C4-2B (cell line): ENCODE measurements at regions not wholly inside any gene's neighbourhood (a gene's known extent, or its start where the extent isn't known, plus 50 kb on each side); places are given as distances from the start of the nearest gene placed in this dataset.

ENCODE experiments used
- H3K27ac ChIP-seq: fragments of 450-650 bp; 2 replicates; pipeline ENCODE4 v1.5.1; 2017
- ZFX ChIP-seq: fragments of 450-650 bp; IDR thresholded peaks from 2 replicates; pipeline ENCODE4 v1.6.1; 2017
- TF ChIP-seq, protein P1 (sequence below): fragments of 450-650 bp; conservative IDR thresholded peaks from 2 replicates; pipeline ENCODE4 v1.5.1; 2017; ENCODE audit warnings: mild to moderate bottlenecking

DNA sequence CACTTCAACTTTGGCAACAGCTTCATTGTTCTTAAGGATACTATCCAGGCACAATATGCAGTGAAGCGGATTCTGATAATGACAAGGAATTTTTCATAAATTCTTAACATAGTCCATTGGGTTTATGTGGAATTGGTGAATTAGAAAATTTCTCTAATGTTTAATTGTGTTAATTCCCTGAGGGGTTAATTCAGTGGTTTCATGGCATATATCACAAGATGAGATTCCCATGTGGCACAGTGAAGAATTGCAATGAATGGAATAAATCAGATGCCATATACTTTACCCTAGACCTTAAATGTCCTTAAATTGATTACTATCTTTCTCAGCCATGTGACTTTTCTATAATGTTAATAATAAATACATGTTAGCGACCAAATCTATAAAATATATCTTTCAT is 1244.1 kb downstream of the ROBO2 start:
- TF ChIP-seq, protein P1, sequence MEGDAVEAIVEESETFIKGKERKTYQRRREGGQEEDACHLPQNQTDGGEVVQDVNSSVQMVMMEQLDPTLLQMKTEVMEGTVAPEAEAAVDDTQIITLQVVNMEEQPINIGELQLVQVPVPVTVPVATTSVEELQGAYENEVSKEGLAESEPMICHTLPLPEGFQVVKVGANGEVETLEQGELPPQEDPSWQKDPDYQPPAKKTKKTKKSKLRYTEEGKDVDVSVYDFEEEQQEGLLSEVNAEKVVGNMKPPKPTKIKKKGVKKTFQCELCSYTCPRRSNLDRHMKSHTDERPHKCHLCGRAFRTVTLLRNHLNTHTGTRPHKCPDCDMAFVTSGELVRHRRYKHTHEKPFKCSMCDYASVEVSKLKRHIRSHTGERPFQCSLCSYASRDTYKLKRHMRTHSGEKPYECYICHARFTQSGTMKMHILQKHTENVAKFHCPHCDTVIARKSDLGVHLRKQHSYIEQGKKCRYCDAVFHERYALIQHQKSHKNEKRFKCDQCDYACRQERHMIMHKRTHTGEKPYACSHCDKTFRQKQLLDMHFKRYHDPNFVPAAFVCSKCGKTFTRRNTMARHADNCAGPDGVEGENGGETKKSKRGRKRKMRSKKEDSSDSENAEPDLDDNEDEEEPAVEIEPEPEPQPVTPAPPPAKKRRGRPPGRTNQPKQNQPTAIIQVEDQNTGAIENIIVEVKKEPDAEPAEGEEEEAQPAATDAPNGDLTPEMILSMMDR: no peak; the same call in 1 of the 2 replicates
- no peak for TF ChIP-seq ZFX
- no peak overlapping the region for H3K27ac ChIP-seq

DNA sequence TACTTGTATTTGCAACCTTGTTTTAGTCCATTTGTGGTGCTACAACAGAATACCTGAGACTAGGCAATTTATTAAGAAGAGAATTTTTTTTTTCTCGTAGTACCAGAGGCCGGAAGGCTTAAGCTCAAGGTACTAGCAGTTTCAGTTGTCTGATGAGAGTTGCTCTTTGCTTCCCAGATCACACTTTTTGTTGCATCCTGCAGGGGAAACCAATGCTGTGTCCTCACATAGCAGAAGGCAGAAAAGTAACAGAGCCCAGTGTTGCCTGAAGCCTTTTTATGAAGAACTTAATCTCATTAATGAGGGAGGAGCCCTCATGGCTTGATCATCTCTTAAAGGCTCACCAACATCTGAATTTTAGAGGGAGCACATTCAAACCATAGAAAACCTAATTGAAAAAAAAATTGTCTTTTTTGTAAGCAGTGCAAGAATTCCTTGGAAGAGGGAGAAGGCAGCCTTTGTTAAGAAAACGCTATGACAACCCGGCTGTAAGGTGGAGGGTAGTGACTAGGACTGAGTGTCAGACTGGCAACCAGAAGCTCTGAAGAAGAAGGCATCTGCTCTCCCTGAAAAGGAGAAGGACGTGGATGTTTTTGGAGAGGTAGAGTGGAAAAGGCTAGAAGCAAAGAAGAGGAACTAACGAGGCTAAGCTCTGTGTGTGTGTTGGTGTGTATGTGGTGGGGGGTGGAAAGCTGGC is 1245.3 kb downstream of the ROBO2 start:
- TF ChIP-seq ZFX: no peak
- TF ChIP-seq, protein P1: no peak
- H3K27ac ChIP-seq: no peak overlapping the region

DNA sequence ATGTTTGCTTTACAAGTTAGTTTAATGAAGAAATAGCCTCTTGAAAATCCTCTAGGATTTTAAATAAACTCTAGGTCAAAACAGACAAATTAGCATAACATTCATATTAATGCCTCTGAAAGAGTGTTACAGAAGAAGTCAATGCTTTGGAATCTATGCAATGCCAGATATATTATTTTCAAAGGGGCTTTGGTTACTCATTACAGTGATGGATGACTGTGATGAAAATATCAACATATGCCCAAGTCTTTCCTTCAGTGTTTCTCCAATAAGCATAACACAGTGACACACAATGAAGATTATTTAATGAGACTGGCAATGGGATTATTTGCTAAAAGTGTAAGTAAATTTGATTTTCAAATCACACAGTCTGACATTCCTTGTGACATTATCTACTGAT is 1247.2 kb downstream of the ROBO2 start:
- TF ChIP-seq, protein P1: no peak
- TF ChIP-seq ZFX: no peak
- no peak overlapping the region for H3K27ac ChIP-seq

DNA sequence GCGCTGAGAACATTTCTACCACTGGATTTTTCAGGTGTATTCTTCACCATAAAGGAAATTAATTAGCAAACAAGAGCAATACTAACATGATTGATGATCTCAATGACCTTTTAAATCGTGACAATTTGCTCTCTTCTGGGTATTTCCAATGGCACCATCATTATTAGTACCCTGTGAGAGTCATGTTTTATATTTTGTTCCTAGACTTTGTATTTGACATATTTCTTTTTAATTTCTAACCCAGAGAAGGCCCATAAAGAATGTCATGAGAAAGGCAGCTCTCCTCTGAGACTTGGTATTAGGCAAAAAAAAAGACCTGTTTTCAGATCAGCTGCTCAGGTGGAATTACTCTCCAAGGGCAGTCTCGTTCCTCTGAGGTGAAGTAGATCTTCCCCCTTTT is 1253.4 kb downstream of the ROBO2 start:
- TF ChIP-seq, protein P1: no peak
- TF ChIP-seq ZFX: no peak
- H3K27ac ChIP-seq: no peak overlapping the region

DNA sequence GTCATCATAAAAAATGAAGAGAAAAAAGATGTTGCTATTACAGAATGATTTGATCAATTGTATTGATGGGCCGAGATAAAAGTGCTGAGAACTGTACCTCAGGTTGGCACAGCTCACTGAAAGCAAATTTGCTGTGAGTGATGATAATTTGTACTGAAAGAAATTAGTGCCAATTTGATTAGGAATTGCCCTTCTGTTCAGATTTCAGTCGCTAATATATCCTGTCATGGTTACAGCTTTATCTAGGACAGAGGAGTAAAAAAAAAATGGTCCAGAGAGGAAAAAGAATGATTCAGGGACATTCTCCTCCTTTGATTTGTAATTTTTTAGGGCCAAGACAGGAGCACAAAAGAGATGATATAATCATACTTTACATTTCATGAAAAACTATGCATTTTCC is 1264.2 kb downstream of the ROBO2 start:
- no peak overlapping the region for H3K27ac ChIP-seq
- TF ChIP-seq, protein P1: no peak
- TF ChIP-seq ZFX: no peak

DNA sequence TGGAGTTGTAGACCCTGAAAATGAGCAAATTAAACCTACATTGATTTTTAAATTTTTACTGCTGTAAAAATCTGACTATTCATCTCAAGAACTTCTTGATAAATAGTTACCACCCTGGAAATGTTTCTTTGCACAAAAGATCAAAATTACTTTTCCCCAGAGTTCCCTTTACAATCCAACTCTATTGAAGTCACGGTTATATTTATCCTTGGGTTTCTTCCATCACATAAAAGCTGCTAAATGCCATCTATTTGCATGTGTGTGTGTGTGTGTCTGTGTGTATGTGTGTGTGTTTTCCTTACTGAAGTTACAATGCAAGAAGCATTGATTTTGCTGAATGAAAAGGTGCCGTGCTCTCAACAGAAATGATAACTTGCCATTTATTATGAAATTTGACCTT is 1273.0 kb downstream of the ROBO2 start:
- no peak for TF ChIP-seq ZFX
- TF ChIP-seq, protein P1: no peak
- no peak overlapping the region for H3K27ac ChIP-seq

DNA sequence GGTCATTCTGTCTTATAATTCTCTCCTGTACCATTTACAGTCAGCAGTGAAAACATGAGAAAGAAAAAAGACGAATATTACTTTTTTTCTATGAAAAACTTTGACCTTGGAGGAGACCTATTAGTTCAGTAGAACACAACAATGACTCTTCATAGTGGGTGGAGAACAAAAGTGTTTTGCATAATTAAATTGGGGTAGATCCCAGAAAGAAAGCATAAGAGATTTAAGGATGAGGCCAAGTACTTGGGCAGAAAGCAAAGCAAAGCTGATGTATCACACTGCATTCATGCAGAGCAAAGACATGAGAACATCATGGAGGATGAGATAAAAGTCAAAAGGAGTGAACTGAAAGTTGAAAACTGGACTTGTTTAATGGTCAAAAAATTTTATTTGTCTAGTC is 1273.4 kb downstream of the ROBO2 start:
- H3K27ac ChIP-seq: no peak overlapping the region
- no peak for TF ChIP-seq ZFX
- TF ChIP-seq, protein P1: no peak
